Middle frontal gyrus (tissue), 1 donor: ENCODE measurements at regions not wholly inside any gene's neighbourhood (a gene's known extent, or its start where the extent isn't known, plus 50 kb on each side); places are given as distances from the start of the nearest gene placed in this dataset.

Source experiments
- DNase-seq: peaks from one replicate; pipeline ENCODE4 v3.0.0-alpha.2; 2015; ENCODE audit warnings: low spot score; ENCODE audit errors: extremely low spot score

DNA sequence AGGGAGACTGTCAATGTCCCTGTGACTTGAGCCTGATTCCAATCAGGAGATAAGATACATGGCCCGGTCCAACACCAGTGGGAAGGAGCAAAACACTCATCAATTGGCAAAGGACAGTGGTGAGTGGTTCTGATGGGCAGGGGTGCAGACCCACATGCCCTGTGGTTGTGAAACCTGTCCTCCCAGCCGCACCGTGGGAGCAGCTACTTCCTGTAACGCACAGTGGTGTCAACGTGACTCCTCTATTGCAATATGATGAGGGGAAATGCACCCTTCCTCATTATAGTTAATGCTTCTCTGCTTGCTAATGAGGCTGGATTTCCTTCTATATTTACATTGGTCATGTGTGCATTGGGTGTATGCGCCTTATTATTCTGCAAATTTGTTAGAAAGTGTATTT lies 223.0 kb downstream of the IRX1 start:
- DNase-seq, result no peak

DNA sequence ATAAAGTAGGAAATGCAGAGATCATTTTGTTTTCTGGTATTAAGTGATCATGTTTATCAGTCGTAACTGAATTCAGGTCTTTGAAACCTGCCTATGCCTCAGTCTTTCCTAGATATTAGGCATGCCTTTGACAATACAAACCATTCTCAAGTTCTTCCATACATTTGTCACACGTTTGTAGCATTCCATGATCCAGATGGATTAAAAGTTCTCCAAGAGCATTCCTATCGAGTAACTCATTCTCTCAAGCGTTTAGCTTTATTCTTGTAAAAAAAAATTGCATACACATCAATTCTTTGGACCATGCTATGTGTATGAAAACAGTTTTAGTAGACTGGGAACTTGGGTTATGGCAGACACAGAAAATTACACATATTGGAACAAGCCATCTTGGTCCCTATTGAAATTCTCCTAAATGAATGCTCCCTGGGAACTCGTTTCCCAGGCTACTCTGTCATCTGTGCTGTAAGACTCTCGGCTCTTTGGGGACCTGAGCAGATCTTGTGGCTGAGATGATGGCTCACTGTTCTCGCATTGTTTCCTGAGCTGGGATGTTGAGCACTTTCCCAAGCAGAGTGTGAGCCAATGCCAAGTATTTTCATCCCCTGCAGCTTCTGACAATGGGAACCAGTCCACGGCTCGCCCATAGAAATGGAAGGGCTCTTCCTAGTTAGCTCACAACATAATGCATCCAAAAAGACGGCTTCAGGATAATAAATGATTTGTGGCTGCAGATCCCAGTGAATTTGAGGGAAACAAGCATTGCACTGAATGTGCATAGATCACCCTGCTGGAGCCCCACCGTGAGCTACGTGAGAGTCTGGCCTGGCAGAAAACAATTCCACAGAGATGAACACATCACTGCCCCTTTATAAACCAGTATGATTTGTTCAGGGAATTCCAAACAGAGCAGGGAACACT lies 230.2 kb downstream of the IRX1 start:
- DNase-seq, result no peak

DNA sequence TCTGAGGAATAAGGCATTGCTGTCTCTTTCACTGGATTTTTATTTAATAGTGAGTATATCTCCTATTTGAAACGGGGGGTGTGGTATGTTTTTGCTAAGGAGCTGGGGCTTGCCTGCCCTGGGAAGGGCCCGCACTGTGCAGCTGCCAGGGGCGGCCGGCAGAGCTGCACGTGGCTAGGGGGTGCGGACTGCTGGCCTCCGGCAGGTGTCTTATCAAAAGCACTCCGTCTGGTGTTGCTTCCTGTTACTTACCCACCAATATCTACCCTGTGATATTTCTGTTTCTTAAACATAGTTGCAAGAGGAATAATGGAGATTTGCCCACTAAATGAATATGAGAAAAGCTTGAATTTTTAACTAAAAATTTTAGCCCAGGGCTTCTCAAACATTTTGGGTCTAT lies 232.0 kb downstream of the IRX1 start:
- DNase-seq, result no peak

DNA sequence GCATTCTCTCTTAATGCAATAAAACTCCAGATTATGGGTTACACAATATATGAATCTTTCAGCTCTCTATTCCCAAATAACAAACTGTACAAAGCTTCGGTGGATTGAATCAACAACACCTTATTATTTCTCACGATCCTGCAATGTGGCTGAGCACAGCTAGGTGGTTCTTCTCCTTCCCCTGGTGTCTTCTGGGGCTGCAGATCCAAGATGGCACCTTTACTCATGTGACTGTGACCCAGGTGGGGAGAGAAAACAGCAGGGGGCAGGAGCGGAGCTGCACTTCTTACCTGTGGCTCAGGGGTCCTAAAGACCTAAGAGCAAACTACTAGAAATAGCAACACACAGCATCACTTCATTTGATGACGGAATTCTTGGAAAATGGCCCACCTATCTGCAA lies 233.1 kb downstream of the IRX1 start:
- DNase-seq, result no peak

DNA sequence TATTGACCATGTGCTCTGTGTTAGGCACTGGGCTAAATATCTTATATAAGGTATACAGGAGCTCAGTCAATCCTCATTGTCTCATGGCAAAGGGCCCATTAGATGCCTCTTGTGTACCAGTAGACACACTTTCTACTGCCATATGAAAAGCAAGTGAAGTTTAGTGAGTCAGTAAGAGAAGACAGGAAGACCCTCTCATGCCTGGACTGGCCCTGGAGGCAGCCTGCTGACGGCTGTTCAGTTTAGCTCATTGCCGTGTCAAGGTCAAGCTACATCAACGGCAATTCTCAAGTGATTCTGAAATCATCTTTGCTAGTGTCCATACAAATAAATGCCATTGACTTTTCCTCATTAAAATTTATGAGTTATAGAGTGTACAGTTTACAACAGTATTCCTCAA lies 237.9 kb downstream of the IRX1 start:
- DNase-seq, result no peak

DNA sequence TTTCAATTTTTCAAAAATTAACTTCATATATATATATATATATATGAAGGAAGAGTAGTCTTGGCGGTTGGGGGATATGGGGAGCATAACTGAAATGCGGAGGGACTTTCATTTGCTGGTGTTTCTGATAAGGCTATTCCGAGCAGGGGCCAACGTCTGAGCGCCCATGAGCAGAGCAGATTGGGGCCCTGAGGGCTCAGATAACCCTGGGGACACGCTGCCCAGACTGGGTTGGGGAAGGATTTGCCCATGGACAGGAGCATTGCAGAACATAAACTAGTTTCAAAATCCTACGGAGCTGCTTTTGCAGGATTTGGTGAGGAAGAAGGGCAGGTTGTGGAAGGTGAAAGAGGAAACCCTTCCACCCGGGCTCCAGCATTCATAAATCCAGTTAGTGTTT lies 240.2 kb downstream of the IRX1 start:
- DNase-seq, result no peak

DNA sequence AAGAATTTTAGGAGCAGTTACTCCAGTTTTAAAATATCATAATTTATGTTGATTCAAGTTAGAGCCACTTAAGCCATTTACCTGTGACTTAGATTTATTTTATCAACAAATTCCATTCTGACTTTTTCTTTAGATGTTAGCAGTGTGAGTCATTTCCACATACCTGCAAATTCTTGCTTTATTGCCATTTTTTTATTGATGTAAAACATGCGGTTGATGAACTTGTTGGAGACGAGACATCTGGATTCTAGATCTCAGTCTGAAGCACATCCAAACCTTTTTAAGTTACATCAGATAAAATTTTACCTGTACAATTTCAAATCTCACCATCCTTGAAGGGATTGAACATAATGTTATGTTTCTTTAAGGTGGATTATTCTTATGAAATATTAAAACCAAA lies 240.9 kb downstream of the IRX1 start:
- no peak for DNase-seq

DNA sequence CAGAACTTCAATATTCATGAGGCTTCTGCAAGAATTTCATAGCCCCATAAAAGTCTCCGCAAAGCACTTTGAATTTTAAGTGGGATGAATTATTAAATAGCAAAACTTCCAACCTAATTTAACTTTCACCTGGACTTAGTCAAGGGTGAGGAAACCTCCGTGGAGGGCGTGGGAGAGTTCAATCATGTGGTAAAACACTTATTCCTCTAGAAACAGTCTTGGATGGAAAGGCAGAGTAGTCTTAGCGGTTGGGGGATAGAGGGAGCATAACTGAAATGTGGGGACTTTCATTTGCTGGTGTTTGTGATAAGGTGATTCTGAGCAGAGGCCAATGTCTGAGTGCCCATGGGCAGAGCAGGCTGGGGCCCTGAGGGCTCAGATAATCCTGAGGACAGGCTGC lies 241.9 kb downstream of the IRX1 start:
- no peak for DNase-seq

DNA sequence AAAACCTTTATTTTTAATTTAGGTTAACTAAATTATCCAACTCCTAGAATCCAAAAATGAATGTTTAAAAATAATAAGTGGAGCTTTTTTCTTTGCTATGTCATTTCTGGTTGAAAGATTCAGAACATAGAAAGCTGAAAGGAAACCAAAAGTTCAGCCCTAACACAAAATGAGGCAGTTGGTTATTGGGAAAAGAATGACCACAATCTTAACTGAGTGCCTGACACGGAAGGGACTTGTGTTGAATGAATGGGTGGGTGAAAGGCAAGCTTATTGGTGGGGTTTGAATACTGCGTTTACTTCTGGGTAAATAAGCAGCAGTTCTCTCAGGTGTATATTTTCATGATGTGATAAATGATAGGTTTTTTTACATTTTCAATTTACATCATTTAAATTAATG lies 243.5 kb downstream of the IRX1 start:
- no peak for DNase-seq

DNA sequence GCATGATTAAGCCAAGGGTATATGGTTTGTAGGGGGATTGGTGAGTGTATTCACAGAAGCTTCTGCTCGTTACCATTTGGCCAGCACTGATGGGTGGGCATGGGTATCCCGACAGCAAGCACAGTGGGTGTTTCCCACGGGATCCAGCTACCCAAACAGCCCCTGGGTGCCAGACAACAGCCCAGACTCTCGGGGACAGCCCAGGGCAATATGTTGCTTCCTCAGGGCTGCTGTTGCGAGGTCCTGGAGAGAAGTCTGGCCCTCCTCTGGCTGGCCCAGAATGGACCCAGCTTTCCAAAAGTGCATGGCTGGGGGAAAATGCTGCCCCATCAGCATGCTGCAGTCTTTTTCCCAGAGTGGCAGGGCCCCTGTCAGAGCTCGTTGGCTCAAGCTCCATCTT lies 247.0 kb downstream of the IRX1 start:
- no peak for DNase-seq

DNA sequence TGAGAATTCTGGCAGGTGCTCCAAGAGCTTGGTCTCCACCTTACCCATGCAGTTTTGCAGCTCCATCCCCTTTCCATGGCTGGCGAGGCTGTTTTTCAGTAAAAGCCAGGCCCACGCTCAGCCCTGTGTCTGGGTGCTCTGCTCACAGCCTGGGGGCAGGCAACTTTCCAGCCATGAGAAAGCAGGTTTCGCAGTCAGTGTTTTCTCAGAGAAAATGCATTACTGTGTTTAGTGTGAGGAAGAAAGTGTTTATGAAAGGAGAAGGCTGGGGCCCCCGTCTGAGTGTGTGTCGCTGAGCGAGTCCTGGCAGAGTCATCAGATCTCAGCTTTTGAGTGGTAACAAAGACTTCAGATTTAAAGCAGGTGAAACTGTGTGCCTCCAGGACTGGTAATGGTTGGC lies 248.1 kb downstream of the IRX1 start:
- no peak for DNase-seq

DNA sequence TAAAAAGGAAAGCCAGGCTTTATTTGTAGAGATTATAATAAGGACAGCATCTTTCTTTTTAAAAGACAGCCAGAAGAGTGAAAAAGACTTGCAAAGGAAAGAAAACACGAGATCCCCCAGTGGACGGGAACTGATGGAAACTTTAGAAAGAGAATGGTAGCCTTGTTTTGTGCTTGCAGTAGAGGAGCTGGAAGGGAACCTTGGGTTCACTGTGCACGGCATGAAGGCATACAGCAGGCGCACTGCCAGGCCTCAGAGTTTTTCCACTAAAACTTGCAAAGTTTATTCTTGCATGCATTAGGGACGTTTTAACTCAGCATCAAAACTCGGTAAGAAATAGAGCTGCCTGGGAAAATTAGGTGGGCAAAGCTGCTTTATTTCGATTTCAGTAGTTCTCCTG lies 248.6 kb downstream of the IRX1 start:
- no peak for DNase-seq

DNA sequence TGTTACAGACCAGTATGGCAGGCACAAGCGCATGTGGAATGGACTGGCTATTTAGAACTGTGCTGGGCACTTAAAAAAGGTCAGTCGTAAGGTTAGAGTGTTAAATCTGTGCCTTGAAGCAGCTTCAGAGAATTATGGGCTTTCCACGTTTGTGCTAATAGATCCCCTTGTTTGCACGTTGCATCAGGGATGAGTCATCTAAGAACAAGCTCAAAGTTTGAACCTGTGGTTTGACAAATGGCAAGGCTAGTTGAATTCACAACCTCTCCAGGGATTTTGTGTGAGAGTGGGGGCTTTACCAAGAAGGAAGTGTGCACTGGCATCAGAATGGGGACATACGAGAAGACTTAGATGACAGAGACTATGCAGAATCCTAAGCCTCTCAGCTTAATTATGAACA lies 249.6 kb downstream of the IRX1 start:
- no peak for DNase-seq

DNA sequence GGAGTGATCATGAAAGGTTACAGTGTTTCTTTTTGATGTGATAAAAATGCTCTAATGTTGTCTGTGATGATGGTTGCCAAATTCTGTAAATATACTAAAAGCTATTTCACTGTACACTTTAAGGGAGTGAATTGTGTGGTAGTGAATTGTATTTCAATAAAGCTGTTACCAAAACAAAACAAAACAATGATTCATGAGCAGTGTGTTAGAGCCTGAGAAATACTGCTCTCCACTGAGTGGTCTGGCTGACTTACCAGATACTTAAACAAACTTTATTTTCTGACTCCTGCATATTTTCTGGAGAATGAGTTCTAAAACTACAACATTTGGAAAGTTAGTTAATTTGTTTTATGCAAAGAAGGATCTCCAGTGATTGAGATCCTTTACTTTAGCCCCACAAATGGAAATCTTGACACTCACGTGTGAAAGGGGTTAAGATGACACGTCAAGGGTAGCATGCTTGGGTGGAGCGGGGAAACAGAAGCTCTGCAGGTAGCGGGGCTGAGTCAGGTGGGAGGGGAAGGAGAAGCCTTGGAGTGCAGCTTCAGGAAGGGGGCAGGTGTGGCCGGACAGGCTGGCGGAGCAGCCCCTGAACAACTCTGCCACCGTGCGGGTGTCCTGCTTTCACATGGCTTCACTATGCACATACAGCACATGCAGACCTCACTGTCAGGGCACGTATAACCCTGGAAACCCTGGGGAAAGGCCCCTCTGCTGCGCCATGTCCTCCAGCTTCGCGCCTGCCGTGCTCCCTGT lies 256.7 kb downstream of the IRX1 start:
- no peak for DNase-seq

DNA sequence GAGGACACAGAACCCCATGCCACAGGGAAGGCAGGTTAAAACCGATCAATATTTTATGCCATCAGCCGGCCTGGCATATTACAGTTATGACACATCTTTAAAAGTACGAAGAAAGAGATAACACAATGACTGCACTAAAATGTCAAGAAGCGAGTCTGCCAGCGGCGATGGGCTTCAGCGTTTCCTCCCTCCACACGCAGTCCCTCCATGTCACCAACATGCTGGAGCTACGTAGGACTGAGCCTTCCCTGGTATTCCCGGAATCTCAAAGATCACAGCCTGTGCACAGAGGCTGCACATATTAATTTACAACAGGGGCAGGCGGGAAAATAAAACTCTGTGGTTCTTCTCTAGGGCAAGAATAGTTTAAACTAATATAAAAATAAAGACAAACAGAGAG lies 257.7 kb downstream of the IRX1 start:
- DNase-seq, result no peak

DNA sequence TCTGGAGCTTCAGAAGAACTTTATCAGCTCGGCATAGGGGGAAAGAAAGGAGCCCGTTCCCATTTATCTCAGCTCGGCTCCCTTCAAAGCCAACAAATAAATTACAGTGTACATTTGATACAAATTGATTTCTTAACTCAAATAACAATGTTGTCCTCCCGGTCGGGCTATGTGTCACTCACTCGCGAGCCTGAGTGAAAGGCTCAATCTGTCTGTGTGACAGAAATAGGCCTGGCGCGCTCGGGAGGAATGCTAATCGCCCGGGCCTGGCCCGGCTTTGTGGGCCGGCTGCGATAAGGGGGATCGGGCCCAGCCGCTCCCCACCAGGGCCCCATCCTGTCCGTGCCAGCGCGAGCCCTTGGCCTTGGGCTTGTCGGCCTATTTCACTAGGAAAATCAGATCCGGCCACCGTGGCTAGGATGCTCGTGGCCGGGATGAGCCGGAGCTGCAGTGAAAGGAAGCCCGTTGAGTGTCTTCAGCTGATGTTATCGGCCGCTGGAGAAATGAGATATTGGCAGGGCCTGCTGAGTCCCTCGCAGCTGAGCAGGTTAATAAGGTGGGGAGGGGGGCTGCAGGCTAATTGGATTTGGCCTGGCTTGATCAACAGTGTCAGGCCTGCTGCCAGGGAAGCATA lies 258.7 kb downstream of the IRX1 start:
- no peak for DNase-seq

DNA sequence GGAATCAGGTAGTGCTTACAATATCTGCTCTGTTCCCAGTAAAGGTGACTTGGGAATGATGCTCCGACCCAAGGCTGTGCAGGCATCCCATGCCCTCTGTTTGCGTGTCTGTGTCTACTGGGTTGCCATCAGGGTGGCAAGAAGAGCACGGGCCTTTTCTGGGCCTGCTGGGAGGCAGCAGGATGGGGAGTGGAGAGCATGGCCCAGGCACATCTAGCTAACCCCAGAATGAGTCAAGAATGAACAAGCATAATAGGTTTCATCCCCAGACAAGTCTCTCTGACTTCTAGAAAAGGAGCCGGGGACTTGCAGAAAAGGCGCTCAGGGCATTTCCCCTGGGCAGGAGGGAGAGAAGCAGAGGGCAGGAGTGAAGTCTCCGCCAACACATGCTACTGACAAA lies 260.4 kb downstream of the IRX1 start:
- DNase-seq, result no peak

DNA sequence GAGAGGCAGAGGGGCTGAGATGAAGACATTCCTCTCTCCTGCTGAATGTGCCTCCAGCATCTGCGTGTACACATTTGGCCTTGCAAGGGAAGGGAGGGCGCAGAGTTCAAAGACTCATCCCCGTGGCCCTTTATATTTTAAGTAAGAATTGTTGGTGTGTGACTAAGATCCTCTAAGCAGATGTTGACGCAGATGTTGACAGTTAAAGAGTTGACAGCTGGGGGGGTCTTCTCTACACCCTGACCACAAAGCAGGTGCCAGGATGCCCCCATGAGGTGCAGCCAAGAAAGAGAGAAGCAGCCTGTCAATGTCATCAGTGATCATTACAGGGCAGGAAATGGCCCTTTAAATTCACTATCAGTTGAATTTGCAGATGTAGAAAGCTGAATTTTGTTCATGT lies 262.9 kb downstream of the IRX1 start:
- no peak for DNase-seq

DNA sequence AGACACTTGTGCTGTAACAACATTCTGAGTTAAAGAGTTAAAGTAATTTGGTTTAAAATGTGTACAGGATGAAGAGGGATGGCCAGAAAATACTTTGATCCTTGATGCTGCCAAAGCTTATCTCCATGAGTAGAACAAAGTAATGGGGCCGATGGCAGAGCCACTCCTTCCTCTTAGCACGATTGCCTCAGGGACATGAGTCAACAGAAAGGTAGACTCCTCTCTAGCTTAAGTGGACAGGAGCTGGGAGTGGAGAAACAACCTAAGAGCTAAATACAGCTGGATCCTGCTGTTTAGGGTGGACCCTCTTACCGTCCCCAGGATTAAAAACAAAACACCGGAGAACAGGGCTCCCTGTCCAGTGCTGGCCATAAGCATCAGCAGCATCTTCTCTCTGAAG lies 267.3 kb downstream of the IRX1 start:
- no peak for DNase-seq

DNA sequence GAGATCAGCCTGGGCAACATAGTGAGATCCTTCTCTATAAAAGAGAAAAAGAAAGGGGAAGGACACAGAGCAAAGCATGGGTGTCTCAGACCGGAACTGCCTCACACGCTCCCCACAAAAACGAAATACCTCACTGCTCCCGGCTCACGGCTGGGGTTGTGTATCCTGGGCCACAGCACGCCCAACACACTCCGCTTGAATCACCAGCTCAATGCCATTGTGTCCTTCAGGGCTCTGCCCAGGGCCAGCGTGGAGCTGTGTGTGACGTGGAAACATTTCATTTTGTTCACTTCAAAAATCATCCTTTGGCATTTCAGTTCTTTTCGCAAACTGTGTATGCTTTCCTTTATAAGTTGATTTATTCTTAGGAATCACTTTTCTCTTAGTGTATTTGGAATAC lies 279.5 kb downstream of the IRX1 start:
- no peak for DNase-seq

DNA sequence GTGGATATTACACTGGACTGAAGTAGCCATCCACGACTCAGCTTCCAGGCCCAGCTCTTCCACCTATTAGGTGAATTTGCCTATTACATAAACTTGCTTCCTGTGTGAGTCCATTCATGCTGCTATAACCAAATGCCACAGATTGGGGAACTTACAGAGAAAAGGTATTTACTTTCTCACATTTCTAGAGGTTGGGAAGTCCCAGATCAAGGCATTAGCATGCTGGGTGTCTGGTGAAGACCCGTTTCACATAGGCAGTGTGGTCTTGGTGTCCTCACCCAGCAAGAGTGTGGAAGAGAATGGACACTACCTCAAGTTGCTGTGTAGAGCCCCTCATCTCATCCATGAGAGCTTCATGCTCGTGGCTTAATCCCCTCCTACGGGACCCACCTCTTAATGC lies 282.6 kb downstream of the IRX1 start:
- DNase-seq, result no peak

DNA sequence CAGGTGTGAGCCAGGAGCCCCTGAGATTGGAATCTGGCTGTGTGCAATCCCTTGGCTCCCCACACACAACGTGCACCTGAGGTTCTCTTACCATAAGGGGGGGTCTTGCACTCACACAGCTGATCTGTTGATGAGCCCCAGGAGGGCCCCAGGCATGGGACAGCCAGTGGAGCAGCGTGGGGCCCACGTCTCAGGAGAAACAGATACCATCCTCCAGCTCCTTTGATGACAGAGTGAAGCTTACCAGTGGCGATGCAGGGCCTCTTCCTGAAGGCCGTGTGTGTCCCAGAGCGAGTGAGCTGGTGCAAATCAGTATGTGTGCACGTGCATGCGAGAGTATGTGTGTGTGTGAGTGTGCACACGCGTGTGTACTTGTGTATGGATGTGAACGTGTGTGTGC lies 287.4 kb downstream of the IRX1 start:
- no peak for DNase-seq
